Loucy (cell line): ENCODE measurements at regions not wholly inside any gene's neighbourhood (a gene's known extent, or its start where the extent isn't known, plus 50 kb on each side); places are given as distances from the start of the nearest gene placed in this dataset.

ENCODE experiments used
- H2AFZ ChIP-seq: fragments of 200-600 bp; sonication (generic); 2 replicates; pipeline ENCODE4 v1.6.0; 2016; ENCODE audit warnings: antibody characterized with exemption, mild to moderate bottlenecking, low read length, moderate library complexity
- H3F3A ChIP-seq: fragments of 200-600 bp; 2 replicates; pipeline ENCODE4 v1.6.0; 2016; ENCODE audit warnings: antibody characterized with exemption, low read depth, mild to moderate bottlenecking
- H3K27me3 ChIP-seq: fragments of 200-600 bp; sonication (generic); 2 replicates; pipeline ENCODE4 v1.6.1; 2014; ENCODE audit warnings: low read length, mild to moderate bottlenecking; ENCODE audit not compliant: insufficient read depth, poor library complexity, severe bottlenecking
- H3K36me3 ChIP-seq: fragments of 200-600 bp; sonication (generic); 2 replicates; pipeline ENCODE4 v1.6.1; 2016; ENCODE audit warnings: low read length; ENCODE audit not compliant: insufficient read depth
- H3K4me1 ChIP-seq: fragments of 200-600 bp; sonication (generic); 2 replicates; pipeline ENCODE4 v1.5.1; 2014; ENCODE audit warnings: low read length, mild to moderate bottlenecking; ENCODE audit not compliant: insufficient read depth, poor library complexity, severe bottlenecking
- H3K4me2 ChIP-seq: fragments of 200-600 bp; sonication (generic); 2 replicates; pipeline ENCODE4 v1.6.0; 2014; ENCODE audit warnings: antibody characterized with exemption, low read length, low read depth, mild to moderate bottlenecking; ENCODE audit not compliant: poor library complexity, severe bottlenecking
- H3K4me3 ChIP-seq: fragments of 200-600 bp; sonication (generic); 2 replicates; pipeline ENCODE4 v1.5.1; 2014; ENCODE audit warnings: low read length, mild to moderate bottlenecking, mixed read lengths; ENCODE audit not compliant: poor library complexity, severe bottlenecking
- H3K79me2 ChIP-seq: fragments of 200-600 bp; sonication (generic); 2 replicates; pipeline ENCODE4 v1.6.1; 2014; ENCODE audit warnings: low read length; ENCODE audit not compliant: insufficient read depth
- H3K9ac ChIP-seq: fragments of 200-600 bp; sonication (generic); 2 replicates; pipeline ENCODE4 v1.6.0; 2014; ENCODE audit warnings: mild to moderate bottlenecking, low read depth, low read length, moderate library complexity; ENCODE audit not compliant: poor library complexity, severe bottlenecking
- H3K9me2 ChIP-seq: fragments of 200-600 bp; sonication (generic); replicated peaks from 2 replicates; pipeline ENCODE4 v1.6.1; 2016; ENCODE audit warnings: low read depth, low read length, mixed read lengths
- H3K9me3 ChIP-seq: fragments of 200-600 bp; sonication (generic); 2 replicates; pipeline ENCODE4 v1.6.1; 2014; ENCODE audit warnings: mild to moderate bottlenecking, antibody characterized with exemption, low read length, low read depth; ENCODE audit not compliant: insufficient read depth
- H4K20me1 ChIP-seq: fragments of 200-600 bp; sonication (generic); 2 replicates; pipeline ENCODE4 v1.6.0; 2014; ENCODE audit warnings: antibody characterized with exemption, low read length, mild to moderate bottlenecking; ENCODE audit not compliant: insufficient read depth, poor library complexity, severe bottlenecking
- EZH2phosphoT487 ChIP-seq: fragments of 200-600 bp; IDR thresholded peaks from 2 replicates; pipeline ENCODE4 v1.6.1; 2018; ENCODE audit warnings: antibody characterized with exemption, mild to moderate bottlenecking, moderate library complexity, borderline replicate concordance
- TF ChIP-seq, protein P1 (sequence below): fragments of 200-600 bp; sonication (generic); conservative IDR thresholded peaks from 2 replicates; pipeline ENCODE4 v1.5.1; 2014; ENCODE audit warnings: mild to moderate bottlenecking, antibody characterized with exemption, low read length

DNA sequence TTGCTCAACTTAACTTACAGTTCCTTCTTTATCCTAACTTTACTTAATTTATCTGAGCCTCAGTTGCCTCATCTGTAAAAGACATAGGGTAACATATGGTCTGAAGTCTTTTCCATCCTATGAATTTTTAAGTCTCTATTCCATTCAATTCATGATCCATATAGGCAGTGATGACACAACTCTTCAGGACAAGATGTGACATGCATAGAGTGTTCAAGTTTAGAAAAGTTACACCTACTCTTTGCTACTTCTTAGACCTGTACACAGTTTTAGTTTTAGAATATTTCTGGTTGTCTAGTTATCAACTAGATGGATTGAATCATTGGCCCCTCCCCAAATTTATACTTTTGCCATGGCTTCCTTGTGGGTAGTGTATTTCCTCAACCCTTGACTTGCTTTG lies 50.7 kb upstream of the ELL2 start:
- Histone ChIP-seq H3K9ac (no peak overlapping the region), H3F3A (no peaks in the 10 kb centered on the region), H4K20me1 (no peaks in the 10 kb centered on the region), H3K79me2 (no peaks in the 10 kb centered on the region), H3K9me2 (no peaks in the 10 kb centered on the region), H3K27me3 (no peaks in the 10 kb centered on the region), H3K4me2 (no peak overlapping the region), H3K36me3 (no peaks in the 10 kb centered on the region), H3K4me1 (peaks cover 7% of the 10 kb centered on the region), H3K4me3 (no peak overlapping the region), H3K9me3 (no peaks in the 10 kb centered on the region; the same call in 1 of the 2 replicates), H2AFZ (no peak overlapping the region)
- no peak for TF ChIP-seq EZH2phosphoT487
- TF ChIP-seq, protein P1, sequence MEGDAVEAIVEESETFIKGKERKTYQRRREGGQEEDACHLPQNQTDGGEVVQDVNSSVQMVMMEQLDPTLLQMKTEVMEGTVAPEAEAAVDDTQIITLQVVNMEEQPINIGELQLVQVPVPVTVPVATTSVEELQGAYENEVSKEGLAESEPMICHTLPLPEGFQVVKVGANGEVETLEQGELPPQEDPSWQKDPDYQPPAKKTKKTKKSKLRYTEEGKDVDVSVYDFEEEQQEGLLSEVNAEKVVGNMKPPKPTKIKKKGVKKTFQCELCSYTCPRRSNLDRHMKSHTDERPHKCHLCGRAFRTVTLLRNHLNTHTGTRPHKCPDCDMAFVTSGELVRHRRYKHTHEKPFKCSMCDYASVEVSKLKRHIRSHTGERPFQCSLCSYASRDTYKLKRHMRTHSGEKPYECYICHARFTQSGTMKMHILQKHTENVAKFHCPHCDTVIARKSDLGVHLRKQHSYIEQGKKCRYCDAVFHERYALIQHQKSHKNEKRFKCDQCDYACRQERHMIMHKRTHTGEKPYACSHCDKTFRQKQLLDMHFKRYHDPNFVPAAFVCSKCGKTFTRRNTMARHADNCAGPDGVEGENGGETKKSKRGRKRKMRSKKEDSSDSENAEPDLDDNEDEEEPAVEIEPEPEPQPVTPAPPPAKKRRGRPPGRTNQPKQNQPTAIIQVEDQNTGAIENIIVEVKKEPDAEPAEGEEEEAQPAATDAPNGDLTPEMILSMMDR, result no peak
